NCI-H526 (cell line): ENCODE measurements at regions not wholly inside any gene's neighbourhood (a gene's known extent, or its start where the extent isn't known, plus 50 kb on each side); places are given as distances from the start of the nearest gene placed in this dataset.
"Not testable (repeated sequence)": the region's sequence is repeated elsewhere in the genome, so short reads cannot be mapped to it uniquely, and the experiment has no call there.

Experiments
- DNase-seq, 2 experiments: peaks; one replicate each; lab custom pipeline; 2025; lab: John Stamatoyannopoulos, UW

GRCh38 chr9:79469164-79469563, 102.6 kb upstream of the TLE4 start:
- no peak for DNase-seq

GRCh38 chr9:79470954-79471353, 100.8 kb upstream of the TLE4 start:
- DNase-seq: no peak

- peak in 1 of 2 experiments; percentile 3 for DNase-seq
Measured at GRCh38 chr9:79471580-79472543, 99.9 kb upstream of the TLE4 start.

- no peak for DNase-seq
Measured at GRCh38 chr9:79473704-79474103, 98.1 kb upstream of the TLE4 start.

GRCh38 chr9:79477241-79477840, 94.4 kb upstream of the TLE4 start:
- DNase-seq: no peak

GRCh38 chr9:79477955-79478771, 93.6 kb upstream of the TLE4 start:
- peak; percentile 2 to 19 for DNase-seq

- DNase-seq: no peak
Measured at GRCh38 chr9:79480639-79481038, 91.1 kb upstream of the TLE4 start.

GRCh38 chr9:79481846-79482477, 89.8 kb upstream of the TLE4 start:
- DNase-seq: no peak

GRCh38 chr9:79485258-79485657, 86.5 kb upstream of the TLE4 start:
- DNase-seq: no peak

GRCh38 chr9:79489261-79490000, 82.3 kb upstream of the TLE4 start:
- DNase-seq: no peak

- no peak for DNase-seq
Measured at GRCh38 chr9:79490657-79491248, 81.0 kb upstream of the TLE4 start.

GRCh38 chr9:79492092-79493009, 79.4 kb upstream of the TLE4 start:
- no peak for DNase-seq

- not testable (repeated sequence) for DNase-seq
Measured at GRCh38 chr9:79500196-79500864, 71.4 kb upstream of the TLE4 start.

- peak in 1 of 2 experiments; percentile 34 for DNase-seq
Measured at GRCh38 chr9:79501546-79501945, 70.2 kb upstream of the TLE4 start.

- DNase-seq: no peak
Measured at GRCh38 chr9:79507801-79508200, 64.0 kb upstream of the TLE4 start.

- no peak for DNase-seq
Measured at GRCh38 chr9:79512251-79512650, 59.5 kb upstream of the TLE4 start.
